ENCODE measurements at regions not wholly inside any gene's neighbourhood (a gene's known extent, or its start where the extent isn't known, plus 50 kb on each side); places are given as distances from the start of the nearest gene placed in this dataset.

- TF ChIP-seq, protein P1, sequence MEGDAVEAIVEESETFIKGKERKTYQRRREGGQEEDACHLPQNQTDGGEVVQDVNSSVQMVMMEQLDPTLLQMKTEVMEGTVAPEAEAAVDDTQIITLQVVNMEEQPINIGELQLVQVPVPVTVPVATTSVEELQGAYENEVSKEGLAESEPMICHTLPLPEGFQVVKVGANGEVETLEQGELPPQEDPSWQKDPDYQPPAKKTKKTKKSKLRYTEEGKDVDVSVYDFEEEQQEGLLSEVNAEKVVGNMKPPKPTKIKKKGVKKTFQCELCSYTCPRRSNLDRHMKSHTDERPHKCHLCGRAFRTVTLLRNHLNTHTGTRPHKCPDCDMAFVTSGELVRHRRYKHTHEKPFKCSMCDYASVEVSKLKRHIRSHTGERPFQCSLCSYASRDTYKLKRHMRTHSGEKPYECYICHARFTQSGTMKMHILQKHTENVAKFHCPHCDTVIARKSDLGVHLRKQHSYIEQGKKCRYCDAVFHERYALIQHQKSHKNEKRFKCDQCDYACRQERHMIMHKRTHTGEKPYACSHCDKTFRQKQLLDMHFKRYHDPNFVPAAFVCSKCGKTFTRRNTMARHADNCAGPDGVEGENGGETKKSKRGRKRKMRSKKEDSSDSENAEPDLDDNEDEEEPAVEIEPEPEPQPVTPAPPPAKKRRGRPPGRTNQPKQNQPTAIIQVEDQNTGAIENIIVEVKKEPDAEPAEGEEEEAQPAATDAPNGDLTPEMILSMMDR (IDR thresholded peaks at IDR 0.05): no peak
- no peak for TF ChIP-seq POLR2A (IDR thresholded peaks at IDR 0.05)
These were observed 131.1 kb upstream of the TBX20 start for GRCh38 chr7:35384761-35385700.
